Urinary bladder (tissue), 3 donors: ENCODE measurements at regions not wholly inside any gene's neighbourhood (a gene's known extent, or its start where the extent isn't known, plus 50 kb on each side); places are given as distances from the start of the nearest gene placed in this dataset.
"Not testable (repeated sequence)": the region's sequence is repeated elsewhere in the genome, so short reads cannot be mapped to it uniquely, and the experiment has no call there.

ENCODE experiments used
- DNase-seq: peaks from one replicate; pipeline ENCODE4 v3.0.0-alpha.2; 2015; ENCODE audit errors: extremely low spot score
- H3K27ac ChIP-seq: one replicate; pipeline ENCODE4 v1.5.1; 2013; ENCODE audit warnings: low read depth, mild to moderate bottlenecking, moderate library complexity
- H3K36me3 ChIP-seq: one replicate; pipeline ENCODE4 v1.6.1; 2013; ENCODE audit warnings: mild to moderate bottlenecking, moderate library complexity; ENCODE audit not compliant: insufficient read depth
- H3K4me1 ChIP-seq: one replicate; pipeline ENCODE4 v1.6.1; 2013; ENCODE audit warnings: mild to moderate bottlenecking, moderate library complexity; ENCODE audit not compliant: insufficient read depth
- H3K4me3 ChIP-seq: one replicate; pipeline ENCODE4 v1.5.1; 2013; ENCODE audit warnings: low read depth, low read length
- WGBS: extraction: QIAGEN DNeasy Blood & Tissue Kit; methylation state at CpG from one replicate; pipeline ENCODE4 v1.1.7; 2013; 5-methylcytosine and 5-hydroxymethylcytosine counted together
- donor health status: healthy with polysubstance abuse.
- donor health status: healthy.

DNA sequence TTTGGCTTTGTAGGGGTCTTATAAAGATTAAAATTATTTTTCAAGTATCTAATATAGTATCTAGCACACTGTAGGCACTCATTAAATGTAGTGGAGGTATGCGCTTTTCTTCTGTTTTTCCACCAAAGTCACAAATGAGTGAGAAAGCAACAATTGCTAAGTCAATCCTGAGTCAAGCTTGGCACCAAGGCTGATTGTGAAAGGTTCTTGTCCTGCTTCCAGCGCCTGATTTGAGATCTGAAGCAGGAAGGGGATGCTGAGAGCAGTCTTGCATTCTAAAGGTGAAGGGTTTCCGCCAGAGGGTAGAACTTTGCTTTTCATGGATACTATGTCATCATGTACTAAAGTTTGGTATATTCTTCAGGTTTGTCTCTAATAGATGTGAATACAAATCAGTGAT, 64.9 kb upstream of the DAAM1 start:
- DNase-seq: no peak
- Histone ChIP-seq H3K36me3 (no peaks in the 10 kb centered on the region), H3K4me3 (no peak overlapping the region), H3K4me1 (no peaks in the 10 kb centered on the region), H3K27ac (no peak overlapping the region)
- WGBS: 92% methylated on average over 3 of the region's 3 CpGs

DNA sequence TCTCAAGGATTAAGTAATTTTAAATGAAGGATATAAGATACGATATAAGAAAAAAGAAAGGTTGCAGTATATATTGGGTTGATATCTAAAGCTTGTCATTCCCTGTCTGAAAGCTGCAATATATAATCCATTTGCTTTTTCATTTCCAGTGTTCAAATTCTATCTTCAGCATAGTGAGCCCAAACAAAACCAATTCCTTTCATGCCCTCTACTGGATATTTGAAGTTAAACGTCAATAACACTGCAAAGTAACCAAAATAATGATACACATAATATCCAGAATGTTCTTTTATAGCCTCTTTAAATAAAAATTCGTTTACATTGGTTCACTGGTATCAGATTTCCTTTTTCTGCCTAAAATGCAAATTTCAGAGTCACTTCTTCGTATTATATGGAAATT, 64.5 kb upstream of the DAAM1 start:
- Histone ChIP-seq H3K4me3 (no peak overlapping the region), H3K27ac (no peak overlapping the region), H3K4me1 (no peaks in the 10 kb centered on the region), H3K36me3 (no peaks in the 10 kb centered on the region)
- 37% methylated on average over 4 of the region's 4 CpGs for WGBS
- DNase-seq: no peak

DNA sequence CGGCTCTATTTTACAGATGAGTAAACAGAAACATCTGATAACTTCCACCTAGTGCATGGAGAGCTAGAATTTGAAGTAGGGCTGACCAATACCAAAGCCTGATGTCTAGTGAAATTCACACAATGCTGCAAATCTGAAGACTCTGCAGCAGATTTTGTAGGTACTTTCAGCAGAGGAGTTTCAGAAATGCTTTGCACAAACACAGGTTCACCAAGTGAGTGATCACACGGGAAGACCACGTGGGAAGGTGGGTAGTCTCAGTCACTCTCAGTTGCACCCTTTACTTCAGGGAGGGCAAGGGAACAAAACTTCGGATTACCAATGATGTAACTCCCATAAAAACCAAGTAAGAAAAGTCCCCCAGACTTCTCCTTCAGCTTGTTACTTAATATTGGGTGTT, 63.3 kb upstream of the DAAM1 start:
- H3K36me3 ChIP-seq: no peaks in the 10 kb centered on the region

DNA sequence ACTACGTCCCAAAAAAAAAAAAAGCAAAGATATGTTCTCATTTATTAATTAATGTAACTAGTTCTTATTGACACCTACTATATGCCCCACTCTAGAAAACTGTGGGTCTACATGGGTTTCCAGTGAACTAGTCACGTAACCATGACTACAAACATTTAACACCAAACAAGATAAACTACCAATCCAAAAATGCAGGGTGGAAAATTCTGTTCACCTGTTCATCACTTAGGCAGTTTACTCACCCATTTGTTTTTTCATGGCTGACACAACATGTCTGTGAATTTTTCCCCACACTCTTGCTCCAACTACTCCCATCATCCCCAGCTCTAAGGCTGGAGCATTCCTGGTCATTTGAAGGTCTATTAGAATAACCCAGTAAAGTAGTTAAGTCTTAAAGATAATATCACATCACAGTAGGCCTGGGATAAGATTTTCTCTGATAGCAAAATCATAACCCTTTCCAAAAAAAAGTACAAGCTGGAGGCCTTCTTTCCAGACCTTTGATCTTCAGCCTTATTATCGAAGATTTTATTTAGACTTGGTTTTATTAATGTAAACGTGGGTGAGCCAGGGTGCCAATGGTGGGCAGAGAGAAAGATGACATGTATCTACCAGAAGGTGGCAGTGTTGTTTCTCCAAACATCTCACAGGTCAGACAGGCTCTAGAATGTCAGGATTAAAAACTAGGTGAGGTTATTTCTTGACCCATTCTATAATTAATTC, 61.6 kb upstream of the DAAM1 start:
- WGBS: 43% methylated on average over 4 of the region's 4 CpGs
- H3K4me1 ChIP-seq: no peaks in the 10 kb centered on the region
- H3K27ac ChIP-seq: no peak overlapping the region
- H3K4me3 ChIP-seq: no peak overlapping the region
- H3K36me3 ChIP-seq: no peaks in the 10 kb centered on the region
- no peak for DNase-seq

More for the DNA sequence above, 63.3 kb upstream of the DAAM1 start:
- Histone ChIP-seq H3K4me3 (no peak overlapping the region), H3K27ac (no peak overlapping the region), H3K4me1 (no peaks in the 10 kb centered on the region)
- 68% methylated on average over 4 of the region's 4 CpGs for WGBS
- no peak for DNase-seq

DNA sequence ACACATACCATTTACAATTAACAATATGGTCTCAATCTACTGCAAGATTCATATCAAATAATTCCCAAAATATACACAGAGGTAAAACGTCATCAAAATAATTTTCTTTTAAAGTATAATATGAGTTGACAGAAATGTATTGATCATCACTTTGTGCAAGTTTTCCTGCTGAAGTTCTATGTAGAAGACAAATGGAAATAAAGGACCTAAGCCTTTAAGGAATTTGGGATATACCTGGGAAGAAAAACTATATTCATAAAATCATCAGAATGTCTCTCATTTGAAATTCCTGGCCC, 61.1 kb upstream of the DAAM1 start:
- H3K36me3 ChIP-seq: no peaks in the 10 kb centered on the region
- H3K4me1 ChIP-seq: no peaks in the 10 kb centered on the region
- DNase-seq: no peak
- H3K4me3 ChIP-seq: no peak overlapping the region
- WGBS: 83% methylated on average over 1 of the region's 1 CpG
- H3K27ac ChIP-seq: no peak overlapping the region

DNA sequence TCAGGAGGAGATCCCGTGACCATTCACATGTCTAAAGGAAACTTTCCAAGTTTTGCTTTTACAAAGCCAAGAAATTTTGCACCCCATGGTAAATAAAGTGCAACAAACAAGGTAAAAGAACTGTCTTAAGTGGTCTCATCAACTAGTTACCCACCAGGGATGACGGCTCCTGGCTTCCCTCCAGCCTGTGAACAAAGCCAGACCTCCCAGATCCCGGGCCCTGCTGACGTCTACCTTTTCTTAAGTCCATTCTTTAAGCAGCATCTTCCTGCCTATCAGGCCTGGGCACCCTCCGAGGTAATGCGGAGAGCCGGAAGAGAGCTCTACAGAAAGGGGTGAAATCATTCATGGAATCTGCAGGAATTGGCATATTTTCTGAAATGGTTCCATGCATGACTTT, 58.0 kb upstream of the DAAM1 start:
- no peak overlapping the region for H3K27ac ChIP-seq
- H3K36me3 ChIP-seq: no peaks in the 10 kb centered on the region
- 71% methylated on average over 7 of the region's 7 CpGs for WGBS
- no peak overlapping the region for H3K4me3 ChIP-seq
- no peak for DNase-seq
- no peaks in the 10 kb centered on the region for H3K4me1 ChIP-seq

DNA sequence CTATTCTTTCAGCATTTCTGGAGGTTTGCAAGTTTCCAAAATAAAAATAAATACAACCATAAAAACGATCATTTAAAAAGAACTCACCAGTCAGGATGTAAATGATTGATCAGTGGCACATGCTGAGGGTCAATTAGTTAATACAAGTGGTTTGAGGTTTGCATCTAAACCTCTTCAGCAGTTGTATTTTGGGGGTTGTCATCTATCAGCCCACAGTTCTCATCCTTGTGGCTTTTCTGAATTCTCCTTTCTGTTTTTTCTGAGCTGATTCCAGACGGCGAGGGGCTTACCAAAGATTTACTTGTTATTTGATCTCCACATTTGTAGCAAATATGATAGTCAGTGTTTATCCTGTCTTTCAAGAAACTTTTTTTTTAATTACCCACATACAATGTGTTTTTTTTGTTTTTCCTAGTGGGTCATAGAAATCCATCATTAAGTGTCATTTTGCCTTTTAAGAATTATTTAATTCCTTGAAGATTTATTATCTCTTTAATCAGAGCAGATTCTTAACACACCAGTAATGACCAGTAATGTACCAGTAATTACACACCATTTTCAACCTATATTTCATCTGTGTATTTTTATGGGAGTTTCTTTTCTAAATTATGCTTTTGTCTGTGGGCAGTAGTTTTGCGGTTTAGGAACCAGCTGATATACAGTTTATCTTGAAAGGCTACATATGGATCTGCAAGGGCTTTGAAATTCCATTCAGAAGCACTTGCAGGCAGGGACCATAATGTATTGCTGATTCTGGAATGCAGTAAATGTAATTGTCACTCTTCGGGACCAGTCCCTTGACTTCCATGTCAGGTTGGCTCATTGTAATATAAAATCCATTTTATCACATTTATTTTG, 56.3 kb upstream of the DAAM1 start:
- no peak for DNase-seq
- Histone ChIP-seq H3K4me1 (no peaks in the 10 kb centered on the region), H3K4me3 (no peak overlapping the region), H3K36me3 (no peaks in the 10 kb centered on the region), H3K27ac (no peak overlapping the region)
- 73% methylated on average over 5 of the region's 5 CpGs for WGBS

DNA sequence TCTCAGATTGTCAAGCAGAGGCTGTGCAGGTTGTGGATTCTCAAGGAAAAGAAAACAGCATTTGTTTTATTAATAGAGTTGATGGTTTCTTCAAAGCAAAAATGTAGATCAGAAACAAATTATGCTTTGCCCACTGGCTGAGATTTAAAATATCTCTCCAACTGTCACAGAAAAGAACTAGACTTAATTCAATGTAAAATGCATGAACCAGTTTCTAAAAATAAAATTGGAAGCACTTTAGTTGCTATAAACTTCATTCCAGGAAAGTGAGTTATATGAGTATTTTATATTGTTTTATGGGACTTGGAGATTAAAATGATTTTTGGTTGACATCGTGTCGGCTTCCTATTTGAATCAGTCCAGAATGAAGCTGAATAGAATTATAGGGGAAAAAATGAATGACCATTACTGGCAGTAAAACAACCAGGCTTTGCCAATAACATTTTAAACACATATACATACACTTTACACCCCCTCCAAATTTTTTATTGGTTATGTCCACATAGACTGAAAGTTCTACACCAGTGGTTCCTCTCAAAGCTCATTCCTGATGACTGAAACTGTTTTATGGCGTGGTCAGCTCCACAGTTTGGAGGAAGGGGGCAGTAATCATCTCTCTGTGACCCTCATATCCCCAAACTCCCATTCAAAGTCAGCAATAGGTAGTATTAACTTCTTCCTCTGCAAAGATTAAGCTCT, 55.5 kb upstream of the DAAM1 start:
- Histone ChIP-seq H3K4me3 (no peak overlapping the region), H3K27ac (no peak overlapping the region), H3K4me1 (no peaks in the 10 kb centered on the region), H3K36me3 (no peaks in the 10 kb centered on the region)
- DNase-seq: peak; percentile 25
- WGBS: 42% methylated on average over 3 of the region's 3 CpGs

DNA sequence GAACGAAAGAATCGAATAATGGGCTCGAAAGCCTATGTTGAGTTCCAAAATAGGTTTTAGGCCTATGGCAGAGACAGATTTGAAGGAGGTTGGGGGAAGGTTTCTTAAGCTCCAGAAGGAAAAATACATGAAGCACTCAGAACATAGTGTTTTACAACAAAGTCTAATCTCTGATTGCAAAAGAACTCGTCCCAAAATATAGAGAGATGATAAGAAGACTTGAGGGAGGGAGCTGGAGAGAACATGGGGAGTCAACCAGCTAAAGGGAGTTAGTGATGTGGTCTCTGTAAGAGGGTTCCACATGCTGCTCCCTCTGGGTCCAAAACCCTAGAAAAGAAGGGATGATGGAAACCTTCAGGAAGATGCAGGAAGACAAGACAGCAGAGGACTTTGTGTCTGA, 54.8 kb upstream of the DAAM1 start:
- no peak overlapping the region for H3K27ac ChIP-seq
- H3K4me3 ChIP-seq: no peak overlapping the region
- DNase-seq: no peak
- H3K36me3 ChIP-seq: no peaks in the 10 kb centered on the region
- 85% methylated on average over 4 of the region's 4 CpGs for WGBS
- no peaks in the 10 kb centered on the region for H3K4me1 ChIP-seq

DNA sequence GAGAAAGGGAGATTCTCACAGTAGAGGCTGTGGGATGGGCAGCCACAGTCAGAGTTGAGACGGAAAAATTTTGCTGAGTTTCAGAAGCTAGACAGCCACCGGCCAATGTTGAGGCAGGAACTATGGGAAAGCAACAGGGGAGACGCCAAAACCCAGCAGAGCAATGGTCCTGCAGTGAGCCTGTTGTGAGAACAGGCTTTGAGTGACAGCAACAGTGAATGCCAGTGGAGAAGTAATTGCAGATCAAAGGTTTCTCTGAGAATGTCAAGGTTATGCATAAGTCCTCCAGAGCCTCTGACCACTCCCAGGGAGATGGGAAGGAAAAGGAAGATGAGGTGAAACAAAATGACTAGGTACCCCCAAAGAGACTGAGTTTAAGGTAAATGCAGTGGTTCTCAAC, 54.2 kb upstream of the DAAM1 start:
- no peak for DNase-seq
- Histone ChIP-seq H3K27ac (no peak overlapping the region), H3K4me3 (no peak overlapping the region), H3K36me3 (no peaks in the 10 kb centered on the region), H3K4me1 (no peaks in the 10 kb centered on the region)
- 89% methylated on average over 3 of the region's 3 CpGs for WGBS

DNA sequence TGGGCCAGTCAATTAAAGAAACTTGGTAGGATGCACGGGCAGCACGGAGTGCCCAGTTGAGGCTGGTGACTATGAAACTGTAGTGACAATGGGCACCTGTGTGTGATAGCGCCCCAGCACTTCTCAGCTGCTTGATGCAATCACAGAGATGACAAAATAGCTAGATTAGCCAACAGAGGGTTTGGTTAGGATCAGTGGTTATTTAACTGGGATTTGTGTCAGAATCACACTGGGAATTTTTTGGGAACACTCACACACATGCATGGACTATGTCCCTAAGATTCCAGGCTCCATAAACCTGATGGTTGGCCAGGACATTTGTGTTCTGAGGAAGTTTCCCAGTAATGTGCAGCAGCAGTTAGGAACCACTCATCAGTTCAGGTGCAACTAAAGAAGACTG, 51.2 kb upstream of the DAAM1 start:
- Histone ChIP-seq H3K4me1 (no peaks in the 10 kb centered on the region), H3K36me3 (no peaks in the 10 kb centered on the region), H3K27ac (no peak overlapping the region), H3K4me3 (no peak overlapping the region)
- DNase-seq: no peak
- 98% methylated on average over 3 of the region's 3 CpGs for WGBS

DNA sequence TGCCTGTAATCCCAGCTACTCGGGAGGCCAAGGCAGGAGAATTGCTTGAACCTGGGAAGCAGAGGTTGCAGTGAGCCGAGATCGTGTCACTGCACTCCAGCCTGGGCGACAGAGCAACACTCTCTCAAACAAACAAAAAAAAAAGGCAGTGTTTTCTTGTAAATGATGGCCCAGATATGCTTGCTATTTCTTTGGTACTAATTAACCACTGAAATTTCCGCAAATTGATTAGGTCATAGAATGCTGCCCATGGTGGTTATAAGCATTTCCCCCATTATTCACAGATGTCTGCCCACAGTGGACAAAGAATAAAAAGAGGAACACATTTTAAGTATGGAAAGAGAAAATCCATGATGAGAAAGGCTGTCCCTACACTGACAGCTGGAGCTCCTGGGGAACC, 49.9 kb upstream of the DAAM1 start:
- H3K36me3 ChIP-seq, H3K27ac ChIP-seq, DNase-seq, H3K4me3 ChIP-seq, H3K4me1 ChIP-seq: not testable (repeated sequence)
- 78% methylated on average over 5 of the region's 5 CpGs for WGBS
